ENCODE measurements at regions not wholly inside any gene's neighbourhood (a gene's known extent, or its start where the extent isn't known, plus 50 kb on each side); places are given as distances from the start of the nearest gene placed in this dataset.

DNA sequence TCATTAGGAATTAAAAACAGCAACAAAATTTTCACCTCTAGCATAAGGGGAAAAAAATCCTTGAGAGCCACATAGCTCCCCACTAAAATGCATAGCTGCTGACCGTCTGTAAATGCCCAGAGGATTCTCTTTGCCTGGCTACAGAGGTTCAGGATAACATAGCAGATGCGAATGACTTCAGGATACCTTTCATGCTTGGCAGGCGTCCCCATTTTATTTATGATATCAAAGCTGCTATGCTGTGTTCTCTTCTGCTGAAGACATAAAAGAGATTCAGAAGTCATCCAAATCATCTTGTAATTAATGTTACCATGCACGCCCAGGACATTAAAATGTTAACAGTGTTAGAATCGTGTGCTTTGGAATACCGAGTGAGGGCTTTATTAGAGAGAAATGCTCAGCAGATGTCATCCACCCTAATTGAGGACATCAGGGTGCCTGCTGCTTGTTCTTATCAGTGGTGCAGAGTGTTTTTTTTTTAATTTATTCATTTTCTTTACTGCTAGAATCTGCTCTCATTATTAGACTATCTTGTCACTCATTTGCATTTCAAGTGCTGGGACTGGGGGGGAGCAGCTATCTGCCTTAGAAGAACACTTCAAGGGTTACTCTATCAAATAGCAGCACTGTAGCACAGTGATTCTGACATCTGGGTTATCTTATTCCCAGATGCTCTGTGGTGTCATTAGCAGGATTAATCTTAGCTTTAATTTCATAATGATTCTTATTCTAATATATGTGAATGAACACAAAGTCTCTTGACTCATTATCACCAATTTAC lies 139.5 kb downstream of the ZNF326 start:
- no TSS peak for BruUV-seq (replicated peaks)
- ChIA-PET POLR2A (no interaction called here), CTCF (ENCODE audit: low intra/inter-chr PET ratio, low total read pairs) (no interaction called here)
- Histone ChIP-seq H3K4me1 (ENCODE audit: insufficient read depth, low read length) (no peaks in the 10 kb centered on the region), H2AFZ (ENCODE audit: low read length) (no peak overlapping the region), H3K79me2 (ENCODE audit: insufficient read depth, low read length) (no peaks in the 10 kb centered on the region), H3K27me3 (ENCODE audit: control insufficient read depth in 1 of 2, insufficient read depth in 2 of 2, low read length in 2 of 2) (no peaks in the 10 kb centered on the region), H3K27ac (ENCODE audit: extremely low read length, insufficient read depth, low read length) (no peak overlapping the region), H3K4me2 (ENCODE audit: low read depth, low read length) (no peak overlapping the region), H3K9me3 (ENCODE audit: low read length) (peaks cover 10% of the 10 kb centered on the region), H3K36me3 (replicated peaks in 1 of 2; ENCODE audit: control insufficient read depth in 1 of 2, insufficient read depth in 2 of 2, low read length in 2 of 2) (no peaks in the 10 kb centered on the region), H3K4me3 (replicated peaks in 1 of 3; ENCODE audit: insufficient read depth in 1 of 3, low read depth in 2 of 3, low read length in 3 of 3) (no peak overlapping the region), H3K9ac (ENCODE audit: insufficient read depth, low read depth, low read length) (no peak overlapping the region), H4K20me1 (ENCODE audit: insufficient read depth, low read length) (no peaks in the 10 kb centered on the region)
- in situ Hi-C loops (cut with HindIII; ENCODE audit: extremely low pct_ligation_motif_present, low pct_unique_long_range_greater_than_20kb) (no loop called here), intact Hi-C loops (cut with micrococcal nuclease; ENCODE audit: unreplicated experiment) (no loop called here)
- 9% methylated on average over 6 of the region's 6 CpGs for WGBS (ENCODE audit: low lambda C conversion rate)
- ATAC-seq: no peak
- FAIRE-seq: no peak
- no peak for DNase-seq (ENCODE audit: low spot score)
- TF ChIP-seq, protein P1, sequence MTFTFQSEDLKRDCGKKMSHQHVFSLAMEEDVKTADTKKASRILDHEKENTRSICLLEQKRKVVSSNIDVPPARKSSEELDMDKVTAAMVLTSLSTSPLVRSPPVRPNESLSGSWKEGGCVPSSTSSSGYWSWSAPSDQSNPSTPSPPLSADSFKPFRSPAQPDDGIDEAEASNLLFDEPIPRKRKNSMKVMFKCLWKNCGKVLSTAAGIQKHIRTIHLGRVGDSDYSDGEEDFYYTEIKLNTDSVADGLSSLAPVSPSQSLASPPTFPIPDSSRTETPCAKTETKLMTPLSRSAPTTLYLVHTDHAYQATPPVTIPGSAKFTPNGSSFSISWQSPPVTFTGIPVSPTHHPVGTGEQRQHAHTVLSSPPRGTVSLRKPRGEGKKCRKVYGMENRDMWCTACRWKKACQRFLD (CRISPR knock-in tag; IDR thresholded peaks at IDR 0.05; ENCODE audit: borderline replicate concordance): no peak
- TF ChIP-seq CHCHD3 (CRISPR knock-in tag; IDR thresholded peaks at IDR 0.05): no peak
- no peak for TF ChIP-seq ZNF17 (CRISPR knock-in tag; IDR thresholded peaks at IDR 0.05)
- no peak for TF ChIP-seq HDAC2 (CRISPR knock-in tag; IDR thresholded peaks at IDR 0.05)
- no peak for TF ChIP-seq ZNF18 (CRISPR knock-in tag; IDR thresholded peaks at IDR 0.05; ENCODE audit: insufficient replicate concordance)
- TF ChIP-seq FOSL1 (CRISPR knock-in tag; IDR thresholded peaks at IDR 0.05; ENCODE audit: borderline replicate concordance): no peak
- no peak for TF ChIP-seq SRF (IDR thresholded peaks at IDR 0.05; ENCODE audit: low read depth, low read length)
- TF ChIP-seq CBX1 (IDR thresholded peaks at IDR 0.05; ENCODE audit: low read depth): no peak
- no peak for TF ChIP-seq ZNF331 (CRISPR knock-in tag; IDR thresholded peaks at IDR 0.05)

Measured in HepG2 (cell line).